ENCODE measurements at regions not wholly inside any gene's neighbourhood (a gene's known extent, or its start where the extent isn't known, plus 50 kb on each side); places are given as distances from the start of the nearest gene placed in this dataset.
A peak's percentile ranks its signal among the peaks of the same experiment; 100 is the strongest.

DNA sequence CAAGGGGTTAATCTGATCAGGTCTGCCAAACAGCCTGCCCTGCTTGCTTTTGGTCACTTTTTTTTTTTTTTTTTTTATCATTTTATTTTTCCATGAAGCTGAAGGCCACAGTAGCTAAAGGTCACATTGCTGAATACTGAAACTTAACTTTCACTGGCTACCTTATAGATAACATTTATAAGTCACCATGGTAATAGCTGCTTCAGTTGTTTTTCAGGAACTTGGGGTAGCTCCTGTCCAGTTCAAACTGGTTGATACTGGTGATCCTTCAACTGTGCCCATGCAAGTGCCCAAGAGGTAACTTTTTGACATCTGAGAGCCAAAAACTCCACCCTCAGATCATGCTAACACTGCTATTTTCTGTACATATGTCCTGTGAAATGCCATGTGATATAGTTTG lies 68.3 kb upstream of the RGS7BP start:
- DNase-seq (ENCODE audit: low read depth) = peak; percentile 55
- H3K4me3 ChIP-seq (replicated peaks; ENCODE audit: low read depth, low read length) = no peak overlapping the region

DNA sequence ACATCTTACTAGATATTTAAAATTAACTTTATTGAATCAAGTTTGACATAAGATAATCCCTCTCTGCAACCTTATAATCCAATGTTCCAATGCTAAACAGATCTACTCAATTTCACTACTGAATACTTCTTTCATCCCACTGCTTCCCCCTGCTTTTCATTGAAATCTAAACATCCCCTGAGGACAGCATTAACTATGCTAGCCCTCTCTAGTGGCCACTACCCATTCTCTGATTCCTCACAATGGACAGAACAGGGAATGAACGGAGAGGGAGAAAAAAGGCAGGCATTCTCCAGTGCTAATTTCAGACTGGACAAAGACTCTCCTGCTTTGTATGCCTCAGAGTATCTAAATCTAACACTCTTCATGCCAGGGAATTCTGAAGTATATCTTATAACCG lies 54.3 kb upstream of the RGS7BP start:
- DNase-seq (ENCODE audit: low read depth) = no peak
- TF ChIP-seq, protein P1, sequence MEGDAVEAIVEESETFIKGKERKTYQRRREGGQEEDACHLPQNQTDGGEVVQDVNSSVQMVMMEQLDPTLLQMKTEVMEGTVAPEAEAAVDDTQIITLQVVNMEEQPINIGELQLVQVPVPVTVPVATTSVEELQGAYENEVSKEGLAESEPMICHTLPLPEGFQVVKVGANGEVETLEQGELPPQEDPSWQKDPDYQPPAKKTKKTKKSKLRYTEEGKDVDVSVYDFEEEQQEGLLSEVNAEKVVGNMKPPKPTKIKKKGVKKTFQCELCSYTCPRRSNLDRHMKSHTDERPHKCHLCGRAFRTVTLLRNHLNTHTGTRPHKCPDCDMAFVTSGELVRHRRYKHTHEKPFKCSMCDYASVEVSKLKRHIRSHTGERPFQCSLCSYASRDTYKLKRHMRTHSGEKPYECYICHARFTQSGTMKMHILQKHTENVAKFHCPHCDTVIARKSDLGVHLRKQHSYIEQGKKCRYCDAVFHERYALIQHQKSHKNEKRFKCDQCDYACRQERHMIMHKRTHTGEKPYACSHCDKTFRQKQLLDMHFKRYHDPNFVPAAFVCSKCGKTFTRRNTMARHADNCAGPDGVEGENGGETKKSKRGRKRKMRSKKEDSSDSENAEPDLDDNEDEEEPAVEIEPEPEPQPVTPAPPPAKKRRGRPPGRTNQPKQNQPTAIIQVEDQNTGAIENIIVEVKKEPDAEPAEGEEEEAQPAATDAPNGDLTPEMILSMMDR (IDR thresholded peaks at IDR 0.05; ENCODE audit: low read length, missing control alignments) = no peak
- H3K4me3 ChIP-seq (replicated peaks; ENCODE audit: low read depth, low read length) = no peak overlapping the region

More for the DNA sequence above, 68.3 kb upstream of the RGS7BP start:
- TF ChIP-seq, protein P1 (IDR thresholded peaks at IDR 0.05; ENCODE audit: low read length, missing control alignments) = no peak

DNA sequence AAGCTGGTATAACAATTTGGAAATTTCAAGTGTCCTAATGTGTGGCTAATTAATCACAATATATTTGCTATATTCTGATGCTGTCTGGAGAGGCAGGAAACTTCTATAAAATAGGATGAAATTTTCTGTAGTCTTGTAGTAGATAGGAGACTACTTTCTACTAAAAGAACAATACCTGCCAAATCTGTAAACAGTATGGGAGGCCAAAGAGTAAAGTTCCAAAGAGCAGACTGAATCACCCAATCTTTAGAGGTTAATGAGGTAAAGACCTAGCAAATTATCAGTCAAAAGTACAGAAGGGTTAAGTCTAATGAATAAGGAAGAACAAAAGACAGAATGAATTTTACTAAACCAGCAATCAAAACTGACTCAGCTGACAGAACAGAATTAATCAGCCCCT lies 52.4 kb upstream of the RGS7BP start:
- no peak overlapping the region for H3K4me3 ChIP-seq (replicated peaks; ENCODE audit: low read depth, low read length)
- no peak for DNase-seq (ENCODE audit: low read depth)
- TF ChIP-seq, protein P1 (IDR thresholded peaks at IDR 0.05; ENCODE audit: low read length, missing control alignments) = no peak
